MCF 10A (cell line): ENCODE measurements at regions not wholly inside any gene's neighbourhood (a gene's known extent, or its start where the extent isn't known, plus 50 kb on each side); places are given as distances from the start of the nearest gene placed in this dataset.

Experiments
- BruUV-seq: library from RNA; stranded (reverse); fragments of 400-500 nt; replicated peaks from 2 replicates; lab custom pipeline; 2021; lab: Mats Ljungman, UMichigan
- CTCF ChIA-PET: fragments of 300-600 bp; sonication (Branson Sonifier 250); formaldehyde crosslinking; extraction: SDS; loops from one replicate; lab custom pipeline; 2021; ENCODE audit warnings: antibody characterized with exemption, inconsistent platforms; lab: Yijun Ruan, JAX
- POLR2A ChIA-PET: fragments of 300-600, 350-650 bp; sonication (Branson Sonifier 250); formaldehyde crosslinking; extraction: SDS; loops from one replicate; lab custom pipeline; 2020; ENCODE audit warnings: antibody characterized with exemption, inconsistent platforms; lab: Yijun Ruan, JAX
- DNase-seq: peaks from one replicate; pipeline ENCODE4 v3.0.0-alpha.2; 2018; ENCODE audit not compliant: unreplicated experiment
- H3K27ac Mint-ChIP-seq: one replicate; pipeline ENCODE4 v1.8.0; 2022; ENCODE audit warnings: mild to moderate bottlenecking, low read depth, mixed read lengths; ENCODE audit not compliant: unreplicated experiment
- H3K27me3 Mint-ChIP-seq: one replicate; pipeline ENCODE4 v1.8.0; 2022; ENCODE audit warnings: mixed read lengths; ENCODE audit not compliant: insufficient read depth, unreplicated experiment
- H3K36me3 Mint-ChIP-seq: one replicate; pipeline ENCODE4 v1.8.0; 2022; ENCODE audit warnings: mild to moderate bottlenecking, moderate library complexity, mixed read lengths; ENCODE audit not compliant: insufficient read depth, unreplicated experiment
- H3K4me1 Mint-ChIP-seq: one replicate; pipeline ENCODE4 v1.8.0; 2022; ENCODE audit warnings: mixed read lengths; ENCODE audit not compliant: insufficient read depth, unreplicated experiment
- H3K4me3 Mint-ChIP-seq: one replicate; pipeline ENCODE4 v1.8.0; 2022; ENCODE audit warnings: mild to moderate bottlenecking, moderate library complexity, mixed read lengths; ENCODE audit not compliant: unreplicated experiment
- H3K9me3 Mint-ChIP-seq: one replicate; pipeline ENCODE4 v1.8.0; 2022; ENCODE audit warnings: mixed read lengths; ENCODE audit not compliant: unreplicated experiment
- intact Hi-C: fragments of 100-400 bp; cut with micrococcal nuclease; formaldehyde crosslinking; loops from 2 replicates; pipeline ENCODE4 v1.14.1; 2022
- TF ChIP-seq, protein P1 (sequence below): fragments of 200-600 bp; IDR thresholded peaks from one replicate; pipeline ENCODE4 v1.8.0; 2022; ENCODE audit warnings: antibody characterized with exemption, mild to moderate bottlenecking; ENCODE audit not compliant: unreplicated experiment

DNA sequence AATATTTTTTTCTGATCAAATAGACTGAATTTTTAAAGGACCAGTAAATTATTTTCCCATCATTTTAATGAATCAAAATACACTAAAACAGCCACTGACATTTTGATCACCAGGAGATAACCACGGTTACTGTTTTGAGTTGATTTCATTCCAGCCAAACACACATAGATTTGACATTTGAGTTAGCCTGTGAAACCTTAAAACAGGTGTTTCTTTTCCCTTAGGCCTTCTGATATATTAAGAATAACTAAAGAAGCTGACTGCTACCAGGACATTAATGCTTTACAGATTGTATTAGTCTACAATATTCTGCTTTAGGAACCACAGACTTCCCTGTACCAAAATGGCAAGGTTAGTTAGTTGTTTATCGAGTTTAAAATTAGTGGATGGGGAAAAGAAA, 193.4 kb downstream of the OMA1 start:
- CTCF ChIA-PET = no interaction called here
- H3K4me3 Mint-ChIP-seq = no peak overlapping the region
- peaks cover 3% of the 10 kb centered on the region for H3K4me1 Mint-ChIP-seq
- H3K9me3 Mint-ChIP-seq = no peaks in the 10 kb centered on the region
- H3K27ac Mint-ChIP-seq = no peak overlapping the region
- peaks cover 21% of the 10 kb centered on the region for H3K27me3 Mint-ChIP-seq
- H3K36me3 Mint-ChIP-seq = no peaks in the 10 kb centered on the region
- no peak for DNase-seq
- intact Hi-C loops = no loop called here
- no TSS peak for BruUV-seq
- TF ChIP-seq, protein P1, sequence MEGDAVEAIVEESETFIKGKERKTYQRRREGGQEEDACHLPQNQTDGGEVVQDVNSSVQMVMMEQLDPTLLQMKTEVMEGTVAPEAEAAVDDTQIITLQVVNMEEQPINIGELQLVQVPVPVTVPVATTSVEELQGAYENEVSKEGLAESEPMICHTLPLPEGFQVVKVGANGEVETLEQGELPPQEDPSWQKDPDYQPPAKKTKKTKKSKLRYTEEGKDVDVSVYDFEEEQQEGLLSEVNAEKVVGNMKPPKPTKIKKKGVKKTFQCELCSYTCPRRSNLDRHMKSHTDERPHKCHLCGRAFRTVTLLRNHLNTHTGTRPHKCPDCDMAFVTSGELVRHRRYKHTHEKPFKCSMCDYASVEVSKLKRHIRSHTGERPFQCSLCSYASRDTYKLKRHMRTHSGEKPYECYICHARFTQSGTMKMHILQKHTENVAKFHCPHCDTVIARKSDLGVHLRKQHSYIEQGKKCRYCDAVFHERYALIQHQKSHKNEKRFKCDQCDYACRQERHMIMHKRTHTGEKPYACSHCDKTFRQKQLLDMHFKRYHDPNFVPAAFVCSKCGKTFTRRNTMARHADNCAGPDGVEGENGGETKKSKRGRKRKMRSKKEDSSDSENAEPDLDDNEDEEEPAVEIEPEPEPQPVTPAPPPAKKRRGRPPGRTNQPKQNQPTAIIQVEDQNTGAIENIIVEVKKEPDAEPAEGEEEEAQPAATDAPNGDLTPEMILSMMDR = no peak
- POLR2A ChIA-PET = no interaction called here

DNA sequence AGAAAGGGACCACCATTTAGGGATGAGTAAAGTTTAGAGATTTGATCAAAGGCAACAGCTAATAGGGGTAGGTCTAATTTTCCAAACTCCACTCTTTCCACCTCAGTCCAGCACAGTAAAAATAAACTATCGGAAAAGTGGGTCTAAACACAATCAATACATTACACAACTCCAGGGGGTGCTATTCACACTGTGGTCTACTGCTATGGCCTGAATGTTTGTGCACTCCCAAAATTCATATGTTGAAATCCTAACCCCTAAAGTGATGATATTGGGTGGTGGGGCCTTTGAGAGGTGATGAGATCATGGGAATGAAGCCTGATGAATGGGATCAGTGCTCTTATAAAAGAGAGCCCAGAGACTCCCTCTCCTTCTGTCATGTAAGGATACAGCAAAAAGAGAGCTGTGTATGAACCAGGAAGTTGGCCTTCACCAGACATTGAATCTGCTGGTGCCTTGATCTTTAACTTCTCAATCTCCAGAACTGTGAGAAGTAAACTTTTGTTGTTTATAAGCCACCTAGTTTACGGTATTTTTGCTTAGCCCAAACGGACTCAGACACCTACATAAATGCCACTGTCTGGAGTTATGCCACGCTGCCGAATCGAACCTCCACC, 193.9 kb downstream of the OMA1 start:
- BruUV-seq = no TSS peak

DNA sequence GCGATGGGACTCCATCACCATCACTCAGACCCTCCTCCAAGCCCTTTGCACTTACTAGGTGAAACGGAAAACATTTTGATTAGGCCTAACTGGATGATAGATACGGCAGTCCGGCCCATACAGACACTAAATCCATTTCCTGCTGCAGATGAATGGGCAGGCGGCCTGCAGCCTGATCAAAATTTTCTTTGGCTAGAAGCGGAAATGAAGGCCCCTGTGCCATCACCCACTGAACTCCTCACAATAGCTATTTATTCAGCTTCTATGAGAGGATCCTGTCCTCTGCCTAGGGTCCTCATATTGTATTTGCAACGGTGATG, 200.5 kb downstream of the OMA1 start:
- TF ChIP-seq, protein P1 = no peak
- H3K9me3 Mint-ChIP-seq = no peaks in the 10 kb centered on the region
- no peaks in the 10 kb centered on the region for H3K36me3 Mint-ChIP-seq
- no peak overlapping the region for H3K27ac Mint-ChIP-seq
- intact Hi-C loops = no loop called here
- no TSS peak for BruUV-seq
- DNase-seq = no peak
- ChIA-PET CTCF (interaction anchor here (1.2 kb wide), 1 partner anchor 10 kb away, joined by 3 read pairs; no protein-coding TSS in a partner anchor), POLR2A (no interaction called here)
- no peaks in the 10 kb centered on the region for H3K4me1 Mint-ChIP-seq
- H3K27me3 Mint-ChIP-seq = peaks cover 19% of the 10 kb centered on the region
- H3K4me3 Mint-ChIP-seq = no peak overlapping the region

More for the DNA sequence above, 193.9 kb downstream of the OMA1 start:
- H3K36me3 Mint-ChIP-seq = no peaks in the 10 kb centered on the region
- H3K9me3 Mint-ChIP-seq = no peaks in the 10 kb centered on the region
- H3K27ac Mint-ChIP-seq = no peak overlapping the region
- no peak overlapping the region for H3K4me3 Mint-ChIP-seq
- H3K27me3 Mint-ChIP-seq = peaks cover 15% of the 10 kb centered on the region
- DNase-seq = no peak
- POLR2A ChIA-PET = no interaction called here
- TF ChIP-seq, protein P1 = no peak
- H3K4me1 Mint-ChIP-seq = no peaks in the 10 kb centered on the region
- CTCF ChIA-PET = no interaction called here
- intact Hi-C loops = no loop called here

DNA sequence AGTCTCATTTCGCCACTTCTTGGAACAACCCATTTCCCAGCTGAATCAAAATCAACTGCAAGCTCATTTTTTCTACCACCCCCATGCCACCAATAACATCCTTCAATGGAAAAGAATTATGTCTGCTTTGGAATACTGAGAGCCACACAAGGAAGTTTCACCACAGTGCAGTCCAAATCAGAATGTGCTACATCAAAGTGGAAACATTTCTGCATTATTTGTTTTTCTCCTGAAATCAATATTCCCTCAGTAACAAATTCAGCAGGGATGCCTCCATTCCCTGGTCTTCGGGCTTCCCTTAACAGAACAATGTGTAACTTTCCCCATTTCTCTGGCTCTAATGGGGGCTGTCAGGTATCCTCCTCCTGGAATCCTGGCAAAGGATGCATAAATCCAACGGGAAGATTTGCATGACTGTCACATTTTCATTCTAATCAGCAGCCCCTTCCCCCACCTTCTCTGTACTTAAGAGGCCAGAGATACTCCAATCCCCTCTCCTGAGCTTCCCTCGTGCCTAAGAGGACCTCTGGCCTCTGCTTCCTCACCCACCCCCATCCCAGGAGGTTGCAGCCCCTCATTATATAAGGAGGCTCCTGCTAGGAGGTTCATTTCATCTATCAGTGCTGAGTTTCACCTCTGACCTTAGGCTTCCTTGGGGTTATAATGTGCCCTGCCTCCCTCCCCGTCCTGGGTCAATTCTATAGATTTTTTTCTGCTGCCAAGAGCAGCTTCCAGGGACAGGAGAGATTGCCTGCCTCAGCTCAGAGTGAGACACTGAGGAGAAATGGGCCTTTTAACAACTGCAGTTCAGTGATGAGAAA, 201.1 kb downstream of the OMA1 start:
- TF ChIP-seq, protein P1 = no peak
- no peak overlapping the region for H3K4me3 Mint-ChIP-seq
- POLR2A ChIA-PET = no interaction called here
- peaks cover 19% of the 10 kb centered on the region for H3K27me3 Mint-ChIP-seq
- no peak for DNase-seq
- no peaks in the 10 kb centered on the region for H3K36me3 Mint-ChIP-seq
- H3K4me1 Mint-ChIP-seq = no peaks in the 10 kb centered on the region
- CTCF ChIA-PET = interaction anchor here (1.2 kb wide), 1 partner anchor 11 kb away, joined by 3 read pairs; no protein-coding TSS in a partner anchor
- no peaks in the 10 kb centered on the region for H3K9me3 Mint-ChIP-seq
- BruUV-seq = no TSS peak
- intact Hi-C loops = no loop called here
- no peak overlapping the region for H3K27ac Mint-ChIP-seq
